ENCODE measurements at regions not wholly inside any gene's neighbourhood (a gene's known extent, or its start where the extent isn't known, plus 50 kb on each side); places are given as distances from the start of the nearest gene placed in this dataset.

GRCh38 chr11:30753504-30753903 lies 167.4 kb upstream of the MPPED2 start:
- TF ChIP-seq CTCF (conservative IDR thresholded peaks at IDR 0.05) (no peak), ZFX (IDR thresholded peaks at IDR 0.05) (no peak)
